GM21723 (cell line): ENCODE measurements at regions not wholly inside any gene's neighbourhood (a gene's known extent, or its start where the extent isn't known, plus 50 kb on each side); places are given as distances from the start of the nearest gene placed in this dataset.

Experiments used
- ATAC-seq: cut with Tn5 transposase; IDR thresholded peaks from one replicate; pipeline ENCODE4 v1.9.1; 2021; ENCODE audit warnings: mild to moderate bottlenecking, moderate library complexity; ENCODE audit not compliant: unreplicated experiment

DNA sequence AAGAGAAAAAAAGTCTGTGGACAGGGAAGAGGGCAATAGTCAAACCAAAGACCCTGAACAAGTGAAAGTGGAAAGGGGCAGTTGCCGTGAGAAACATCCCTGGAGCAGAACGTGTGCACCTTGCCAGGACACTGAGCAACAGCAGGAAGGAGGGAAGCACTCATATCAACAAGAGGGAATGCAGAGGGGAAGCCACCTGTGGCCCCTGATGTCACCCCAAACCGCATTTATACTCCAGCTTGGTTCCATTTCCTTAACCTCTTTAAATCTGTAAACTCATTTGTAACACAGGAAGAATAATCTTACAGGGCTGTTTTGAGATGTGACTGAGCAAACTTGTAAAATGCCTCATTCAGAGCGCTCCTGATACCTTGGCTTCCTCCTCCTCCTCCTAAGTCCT is 698.8 kb downstream of the DIAPH3 start:
- ATAC-seq = no peak

DNA sequence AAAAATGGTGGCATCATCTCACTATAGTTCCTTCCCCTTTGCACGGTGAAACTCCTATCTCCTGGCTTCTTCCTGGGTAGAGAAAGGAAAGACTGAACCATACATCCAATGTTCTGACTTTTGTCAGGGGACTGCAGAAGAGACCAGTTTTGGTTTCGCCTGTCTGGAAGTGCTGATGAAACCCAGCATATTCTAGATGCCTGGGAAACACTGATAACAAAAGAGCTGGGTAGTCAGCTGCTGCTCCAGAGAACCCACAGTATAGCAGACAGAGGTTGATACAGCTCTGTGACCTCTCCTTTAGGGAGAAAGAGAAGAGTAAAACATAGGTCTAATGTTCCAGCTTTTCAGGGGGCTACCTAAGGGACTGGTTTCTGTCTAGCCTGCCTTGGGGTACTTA is 695.3 kb downstream of the DIAPH3 start:
- ATAC-seq = no peak

DNA sequence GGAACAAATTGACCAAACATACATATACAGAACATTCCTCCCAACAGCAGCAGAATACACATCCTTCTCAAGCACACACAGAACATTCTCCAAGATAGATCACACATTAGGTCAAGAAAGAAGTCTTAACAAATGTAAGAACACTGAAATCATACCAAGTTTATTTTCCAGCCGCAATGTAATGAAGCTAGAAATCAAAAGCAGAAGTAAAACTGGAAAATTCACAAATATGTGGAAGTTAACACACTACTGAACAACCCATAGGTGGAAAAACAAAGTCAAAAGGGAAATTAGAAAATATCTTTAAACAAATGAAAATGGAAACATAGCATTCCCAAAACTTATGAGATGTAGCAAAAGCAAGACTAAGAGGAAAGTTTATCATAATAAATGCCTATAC is 692.6 kb downstream of the DIAPH3 start:
- ATAC-seq = no peak

DNA sequence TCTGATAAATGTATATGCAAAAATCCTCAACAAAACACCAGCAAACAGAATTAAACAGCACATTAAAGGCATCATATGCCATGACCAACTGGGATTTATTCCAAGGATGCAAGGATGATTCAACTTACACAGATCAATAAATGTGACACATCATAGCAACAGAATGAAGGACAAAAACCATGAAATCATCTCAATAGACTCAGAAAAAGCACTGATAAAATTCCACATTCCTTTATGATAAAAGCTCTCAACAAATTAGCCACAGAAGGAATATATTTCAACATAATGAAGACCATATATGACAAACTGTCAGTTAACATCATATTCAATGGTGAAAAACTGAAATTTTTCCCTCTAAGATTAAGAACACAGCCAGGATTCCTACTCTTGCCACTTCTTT is 691.6 kb downstream of the DIAPH3 start:
- ATAC-seq = no peak

DNA sequence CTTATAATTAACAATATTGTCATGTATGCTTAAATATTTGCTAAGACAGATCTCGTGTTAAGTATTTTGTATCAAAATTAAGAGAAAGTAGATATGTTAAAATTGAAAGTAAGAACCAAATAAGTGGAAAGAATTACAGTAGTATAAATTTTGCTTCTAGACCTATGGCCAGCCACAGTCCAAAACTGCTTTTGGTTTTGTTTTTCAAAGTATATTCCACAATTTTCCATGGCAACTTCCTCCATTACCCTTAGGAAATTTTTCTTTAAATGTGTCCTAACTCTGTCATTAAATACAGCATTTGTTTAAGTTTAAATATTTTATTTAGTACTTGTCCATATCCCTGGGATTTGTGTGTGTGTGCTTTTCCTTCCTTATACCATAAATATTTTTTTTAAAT is 689.0 kb downstream of the DIAPH3 start:
- no peak for ATAC-seq

DNA sequence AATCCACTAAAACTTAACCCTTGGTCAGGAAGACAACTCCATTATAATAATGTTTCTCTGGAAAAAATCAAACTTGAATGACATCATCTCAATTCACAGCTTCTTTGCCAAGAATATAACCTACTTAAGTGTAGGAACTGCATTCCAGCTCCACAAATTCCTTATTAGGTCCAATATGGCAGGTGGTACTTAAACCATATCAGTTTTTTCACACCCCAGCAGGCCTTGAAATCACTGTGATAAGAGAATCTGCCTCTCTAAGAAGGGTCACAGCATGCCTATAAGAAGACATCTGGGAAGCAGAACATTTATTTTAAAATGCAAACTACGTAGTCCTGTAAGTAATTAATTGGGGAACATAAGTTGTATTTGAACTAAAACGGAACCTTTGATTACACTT is 687.8 kb downstream of the DIAPH3 start:
- no peak for ATAC-seq

DNA sequence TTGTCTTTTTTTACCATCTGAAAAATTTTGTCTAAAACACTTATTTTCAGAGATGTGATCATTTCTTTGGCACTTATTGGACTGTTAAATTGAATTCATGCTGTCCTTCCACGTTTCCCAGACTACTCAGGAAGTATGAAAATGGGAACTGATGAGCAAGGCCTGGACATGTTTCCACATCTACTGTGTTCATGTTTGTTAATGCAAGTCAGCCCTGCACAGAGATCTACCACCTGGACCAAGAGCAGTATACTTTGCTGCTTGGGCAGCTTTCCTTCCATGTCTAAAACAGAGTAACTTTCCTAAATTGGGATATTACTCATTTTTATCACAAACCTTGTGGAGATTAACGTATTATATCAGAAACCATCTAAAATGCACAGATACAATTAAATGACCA is 687.4 kb downstream of the DIAPH3 start:
- ATAC-seq = no peak

DNA sequence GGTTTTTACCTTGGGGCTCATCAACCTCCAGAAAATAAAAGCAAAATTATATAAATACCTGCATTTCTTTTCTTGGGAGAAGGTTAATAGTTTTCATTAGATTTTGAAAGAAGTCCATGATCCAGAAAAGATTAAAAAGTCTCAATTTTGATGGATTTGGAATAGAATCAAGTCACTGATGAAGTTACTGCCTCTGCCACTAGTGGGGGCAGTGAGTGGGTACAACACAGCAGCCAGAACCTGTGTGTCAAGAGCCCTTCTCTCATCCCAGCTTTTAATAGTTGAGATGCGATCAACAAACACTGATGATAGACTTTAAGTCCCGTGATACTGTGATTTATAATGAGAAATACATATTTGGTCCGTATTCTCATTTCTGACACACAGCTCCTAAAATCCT is 686.7 kb downstream of the DIAPH3 start:
- no peak for ATAC-seq

DNA sequence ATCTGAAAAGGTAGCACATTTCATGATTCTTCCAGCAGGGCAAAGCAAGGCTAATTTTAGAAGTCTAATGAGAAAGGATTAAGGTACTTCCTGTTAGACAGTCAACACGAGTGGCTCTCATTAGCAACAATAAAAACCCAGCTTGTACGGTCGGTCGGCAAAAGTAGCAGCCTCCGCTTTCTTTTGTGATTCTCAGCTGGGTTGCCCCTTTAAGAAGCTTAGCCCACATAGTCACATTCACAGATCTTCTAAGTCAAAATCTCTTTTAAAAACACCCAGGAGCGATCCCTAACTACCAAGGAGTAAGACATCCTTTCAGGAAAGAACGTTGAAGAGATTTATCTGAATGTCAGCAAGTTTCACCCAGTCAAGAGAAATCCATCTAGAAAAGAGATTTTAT is 684.8 kb downstream of the DIAPH3 start:
- no peak for ATAC-seq

DNA sequence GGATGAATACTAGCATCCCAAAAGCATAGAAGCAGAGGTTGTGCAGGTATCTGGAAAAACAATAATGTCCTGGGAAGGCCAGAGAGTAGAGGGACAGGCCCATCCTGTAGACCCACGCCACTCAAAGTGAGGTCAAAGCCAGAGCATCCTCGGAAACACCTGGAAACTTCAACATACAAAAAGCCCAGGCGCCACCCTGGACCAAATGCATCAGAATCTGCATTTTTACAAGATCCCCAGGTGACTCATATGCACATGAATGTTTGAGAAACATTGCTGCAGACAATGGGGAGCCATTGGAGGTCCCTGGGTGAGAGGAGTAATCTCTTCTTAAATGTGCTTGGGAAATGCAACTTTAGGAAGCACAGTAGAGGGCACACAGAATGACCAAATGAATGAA is 684.1 kb downstream of the DIAPH3 start:
- ATAC-seq = no peak

DNA sequence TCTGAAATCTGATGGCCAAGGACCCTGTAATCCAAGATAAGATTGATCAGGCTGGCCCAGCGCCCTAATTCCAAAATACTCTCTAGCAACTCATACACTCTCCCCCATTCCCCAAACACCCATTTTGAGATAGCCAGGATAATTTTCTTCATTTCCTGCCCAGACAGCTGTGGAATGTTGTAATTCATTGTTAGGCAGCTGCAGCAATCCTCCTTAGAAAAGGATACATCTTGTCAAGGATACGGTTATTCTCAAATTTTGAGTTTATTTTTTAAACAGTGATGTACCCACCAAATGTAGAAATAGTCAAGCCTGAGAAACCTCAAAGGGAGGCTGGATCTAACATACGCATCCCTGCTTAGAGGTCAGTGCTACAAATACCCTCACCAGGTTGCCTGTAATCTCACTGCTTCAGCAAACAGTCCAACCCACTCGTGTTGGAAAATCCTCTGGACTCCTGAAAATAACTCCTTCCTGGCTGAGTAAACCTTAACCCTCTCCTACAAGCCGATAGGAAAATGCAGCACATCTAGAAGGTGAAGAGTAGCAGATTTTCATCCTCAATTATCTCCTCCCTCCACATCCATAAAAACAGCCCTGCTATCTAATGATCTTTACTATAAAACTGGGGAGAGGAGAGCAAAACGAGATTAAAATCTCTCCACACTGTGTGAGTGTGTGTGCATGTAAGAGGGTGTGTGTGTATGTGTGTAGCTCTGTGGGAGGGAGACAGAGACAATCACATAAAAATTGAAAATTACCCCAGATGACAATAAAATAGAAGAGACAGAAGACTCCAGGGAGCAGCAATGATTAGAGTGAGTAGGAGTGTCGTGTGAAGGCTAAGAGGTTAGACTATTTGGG is 683.1 kb downstream of the DIAPH3 start:
- no peak for ATAC-seq

DNA sequence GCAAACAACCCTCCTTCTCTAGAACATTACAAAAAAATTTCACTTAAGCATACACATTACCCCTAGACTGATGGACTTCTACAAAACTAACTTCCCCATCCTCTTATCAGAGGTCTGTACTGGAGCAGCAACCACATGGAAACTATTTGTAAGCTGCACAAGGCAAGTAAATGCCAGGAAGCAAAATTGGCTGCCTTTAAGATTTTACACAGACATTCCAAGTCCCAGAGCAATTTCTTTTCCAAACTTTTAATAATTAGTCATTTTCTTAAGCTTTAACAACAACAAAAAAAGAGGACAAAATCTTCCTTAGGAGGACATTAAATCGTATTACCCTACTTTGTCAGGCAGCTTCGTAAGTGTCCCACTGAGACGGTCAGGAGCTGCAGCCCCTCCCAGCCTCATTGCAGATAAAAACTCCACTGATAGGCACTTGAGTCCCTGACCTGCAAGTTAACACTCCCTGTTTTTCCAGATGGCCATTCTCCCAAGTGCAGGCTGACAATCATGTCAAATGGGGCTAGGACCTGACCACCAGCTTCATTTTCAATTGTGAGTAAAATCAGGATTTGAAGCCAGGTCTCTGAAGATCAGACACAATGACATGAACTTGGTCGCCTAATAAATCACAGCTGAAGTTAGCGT is 680.1 kb downstream of the DIAPH3 start:
- ATAC-seq = no peak

DNA sequence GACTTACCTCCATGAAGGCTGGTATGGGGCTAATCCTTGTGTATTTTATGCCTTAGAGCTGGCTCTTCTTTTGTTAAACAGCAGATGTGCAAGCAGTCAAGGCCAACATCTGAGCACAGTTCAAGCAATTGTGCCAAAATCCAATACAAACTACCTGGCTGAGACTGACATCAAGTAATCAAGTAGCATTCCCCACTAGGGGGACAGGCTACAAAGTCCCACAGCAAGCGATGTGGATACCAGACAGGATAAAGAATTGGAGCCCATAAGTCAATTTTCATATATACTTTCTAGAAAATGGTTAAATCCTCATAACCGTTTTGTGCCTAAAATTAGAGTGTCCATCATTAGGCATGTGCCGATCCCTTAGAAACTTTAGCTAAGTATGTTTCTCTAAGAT is 675.8 kb downstream of the DIAPH3 start:
- ATAC-seq = no peak

DNA sequence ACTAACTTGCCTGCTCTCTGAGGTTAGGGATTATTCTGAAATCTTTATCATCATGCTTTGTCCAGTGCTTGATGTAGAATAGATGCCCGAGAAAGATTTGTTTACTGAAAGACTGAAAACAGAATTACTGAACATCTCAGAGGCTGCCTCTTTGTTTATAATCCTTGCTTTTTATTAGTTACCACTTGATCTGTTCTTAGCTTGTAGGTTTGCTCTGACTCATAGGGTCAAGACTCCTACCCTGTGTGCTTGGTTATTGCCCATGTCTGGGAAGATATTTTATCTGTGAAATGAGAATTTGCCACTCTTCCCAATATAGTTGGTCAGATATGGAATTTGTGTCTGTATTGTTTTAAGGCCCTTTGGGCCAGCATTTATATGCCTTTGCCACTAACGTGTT is 675.3 kb downstream of the DIAPH3 start:
- ATAC-seq = no peak

DNA sequence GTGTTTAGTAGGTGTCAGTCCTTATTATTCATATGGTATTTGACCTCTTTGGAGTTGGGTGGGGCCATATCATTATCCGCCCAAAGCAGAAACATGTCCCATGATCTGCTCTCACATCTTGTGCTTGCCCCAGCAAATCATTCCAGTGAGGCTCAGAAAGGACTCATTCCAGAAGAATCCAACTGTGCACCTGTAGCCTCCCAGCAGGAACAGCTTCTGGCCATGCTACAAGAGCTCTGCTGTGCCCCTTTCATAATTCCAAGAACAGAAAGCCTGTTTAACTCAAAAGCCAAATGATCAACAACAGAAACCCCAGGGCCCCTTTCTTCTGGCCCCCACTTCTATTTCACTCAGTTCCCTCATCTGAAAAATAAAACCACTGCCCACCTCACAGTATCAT is 673.1 kb downstream of the DIAPH3 start:
- ATAC-seq = no peak

DNA sequence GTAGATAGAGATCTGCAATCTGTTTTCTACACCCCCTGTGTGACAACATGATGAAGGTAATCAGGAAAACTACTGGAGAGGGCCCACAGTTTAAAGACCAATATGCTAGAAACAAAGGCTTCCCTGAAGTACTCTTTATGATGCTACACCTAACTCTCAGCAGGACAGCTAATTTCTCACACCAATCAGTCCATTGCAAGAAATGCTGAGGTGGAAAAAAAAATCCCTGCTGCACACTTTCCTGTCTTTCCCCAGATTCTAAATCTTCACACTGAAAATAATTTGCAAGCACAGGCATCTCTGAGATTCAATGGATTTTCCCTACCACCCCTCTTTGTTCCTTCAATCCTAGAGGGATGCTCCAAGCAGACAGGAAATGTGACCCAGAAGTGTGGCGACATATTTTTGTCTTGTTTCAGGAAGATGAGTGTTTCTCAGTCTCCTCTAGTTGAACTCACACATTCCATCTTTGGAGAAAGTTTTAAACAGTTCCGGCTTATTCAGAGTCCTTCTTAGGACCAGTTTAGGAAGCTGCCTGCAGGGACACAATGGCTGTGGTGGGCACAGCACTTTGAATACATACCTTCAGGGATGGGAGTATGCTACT is 671.6 kb downstream of the DIAPH3 start:
- ATAC-seq = no peak

DNA sequence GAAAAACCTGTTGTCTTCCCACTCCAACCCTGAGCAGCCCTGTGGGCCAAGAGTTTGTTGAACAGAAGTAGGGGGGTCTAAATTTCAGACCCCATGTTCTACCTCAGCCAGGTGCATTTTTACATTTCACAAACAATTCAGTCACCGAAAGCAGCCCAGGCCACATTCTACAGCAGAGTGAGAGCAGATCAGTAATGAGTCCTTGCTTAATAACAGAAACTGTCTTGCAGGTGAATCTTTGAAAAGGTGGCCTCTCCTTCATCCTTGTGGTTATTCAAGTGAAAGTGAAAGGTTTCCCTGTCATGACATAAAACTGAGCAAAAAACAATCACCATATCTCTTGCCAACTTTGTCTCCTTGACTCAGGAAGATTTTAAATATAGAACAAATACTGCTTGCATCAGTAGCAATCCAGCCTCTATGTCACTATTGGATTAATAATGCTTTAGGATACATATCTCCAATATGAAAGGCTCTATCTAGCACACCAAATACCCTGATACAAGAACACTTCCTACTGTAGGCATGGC is 670.2 kb downstream of the DIAPH3 start:
- ATAC-seq = no peak

DNA sequence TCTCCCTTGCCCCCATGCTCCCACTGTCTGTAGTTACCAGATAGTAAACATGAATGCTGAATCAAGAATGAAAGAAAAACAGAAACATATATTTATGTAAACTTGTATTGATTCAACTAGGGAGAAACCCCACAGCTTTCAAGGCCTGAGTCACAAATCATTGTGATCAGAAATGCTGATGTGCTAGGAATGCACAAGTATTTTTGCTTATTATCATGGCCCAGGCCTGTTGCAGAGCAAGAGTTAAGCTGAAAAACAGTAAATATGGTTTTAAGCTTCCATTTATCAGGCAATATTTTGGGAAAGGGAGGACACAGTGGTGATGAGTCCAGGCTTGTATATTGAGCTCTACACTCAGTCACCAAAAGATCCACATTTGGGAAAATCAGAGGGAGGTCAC is 669.6 kb downstream of the DIAPH3 start:
- ATAC-seq = no peak

DNA sequence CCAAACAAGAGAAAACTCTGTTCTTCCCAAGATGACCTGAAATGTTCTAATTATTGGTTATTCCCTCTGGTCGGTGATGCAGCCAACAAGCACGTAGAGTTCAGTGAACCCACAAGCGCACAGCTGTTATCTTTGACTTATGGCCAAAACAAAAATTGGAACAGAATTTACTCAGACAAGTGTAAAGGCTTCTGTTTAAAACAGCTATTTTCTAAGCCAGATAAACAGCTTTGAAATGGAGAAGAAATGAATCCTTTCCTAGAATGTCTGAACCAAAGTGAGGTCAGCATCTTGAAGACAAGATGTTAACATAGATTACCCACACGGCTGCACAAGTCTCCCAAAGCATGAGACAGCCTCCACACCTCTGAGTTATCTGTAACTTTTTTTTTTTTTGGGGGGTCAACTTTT is 669.2 kb downstream of the DIAPH3 start:
- ATAC-seq = no peak

DNA sequence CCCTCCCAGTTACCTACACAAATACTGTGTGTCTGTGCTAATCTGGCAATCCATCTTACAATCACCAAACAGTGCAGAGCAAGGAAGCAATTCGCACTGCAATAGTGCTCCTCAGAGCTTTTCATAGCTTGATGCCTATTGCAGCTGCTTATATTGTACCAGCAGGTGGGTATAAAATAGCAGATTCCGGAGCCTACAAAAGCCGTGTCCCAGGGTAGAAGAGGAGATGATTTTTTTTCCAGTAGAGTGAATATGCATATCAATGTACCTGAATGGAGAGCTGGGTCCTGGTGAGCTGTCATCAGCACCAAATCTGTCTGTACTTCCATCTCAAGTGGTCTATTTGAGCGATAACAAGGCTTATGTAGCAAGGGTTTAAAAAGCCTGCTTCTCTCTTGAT is 668.4 kb downstream of the DIAPH3 start:
- no peak for ATAC-seq

DNA sequence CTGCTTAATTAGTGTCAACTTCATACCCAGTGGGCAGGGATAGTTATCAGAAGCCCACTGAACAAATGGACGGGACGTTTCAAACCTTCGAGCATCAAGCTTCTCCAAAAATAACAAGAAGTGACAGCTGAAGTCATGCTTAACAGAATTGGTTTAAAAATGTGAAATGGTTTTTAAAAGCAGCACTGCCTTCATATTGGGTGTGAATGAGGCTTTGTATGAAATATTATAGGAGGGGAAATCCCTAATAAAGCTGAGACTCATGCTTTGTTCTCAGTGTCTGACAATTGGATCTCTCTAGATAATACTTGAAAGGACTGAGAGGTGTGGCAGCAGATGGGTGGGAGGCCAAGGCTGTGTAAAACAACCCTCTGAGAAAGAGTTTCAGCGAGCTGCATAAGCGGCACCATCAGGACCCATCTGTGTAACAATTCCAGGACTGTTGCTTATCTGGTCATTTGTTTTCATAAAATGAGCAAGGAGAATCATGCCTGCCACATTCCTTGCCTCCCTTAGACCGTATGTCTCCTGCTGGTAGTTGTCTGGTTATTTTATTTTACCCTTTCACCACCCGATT is 667.7 kb downstream of the DIAPH3 start:
- no peak for ATAC-seq
